Muscle of arm (tissue), 1 donor: ENCODE measurements at regions not wholly inside any gene's neighbourhood (a gene's known extent, or its start where the extent isn't known, plus 50 kb on each side); places are given as distances from the start of the nearest gene placed in this dataset.

Experiments
- DNase-seq: peaks from one replicate; pipeline ENCODE4 v3.0.0-alpha.2; 2013

- no peak for DNase-seq
Measured at GRCh38 chr17:51487947-51488346, 227.6 kb downstream of the UTP18 start.

GRCh38 chr17:51491416-51491815, 231.1 kb downstream of the UTP18 start:
- DNase-seq: no peak

- no peak for DNase-seq
Measured at GRCh38 chr17:51493206-51493605, 232.9 kb downstream of the UTP18 start.

GRCh38 chr17:51496378-51496777, 236.0 kb downstream of the UTP18 start:
- DNase-seq: no peak

GRCh38 chr17:51499897-51500296, 239.6 kb downstream of the UTP18 start:
- no peak for DNase-seq

- no peak for DNase-seq
Measured at GRCh38 chr17:51500454-51500853, 240.1 kb downstream of the UTP18 start.

GRCh38 chr17:51505450-51505849, 245.1 kb downstream of the UTP18 start:
- no peak for DNase-seq

GRCh38 chr17:51507444-51507843, 247.1 kb downstream of the UTP18 start:
- no peak for DNase-seq

- DNase-seq: no peak
Measured at GRCh38 chr17:51508048-51508447, 247.7 kb downstream of the UTP18 start.

- no peak for DNase-seq
Measured at GRCh38 chr17:51510940-51511339, 250.6 kb downstream of the UTP18 start.

- no peak for DNase-seq
Measured at GRCh38 chr17:51512220-51512907, 252.0 kb downstream of the UTP18 start.

- no peak for DNase-seq
Measured at GRCh38 chr17:51516924-51517323, 256.6 kb downstream of the UTP18 start.

- no peak for DNase-seq
Measured at GRCh38 chr17:51524524-51524923, 264.2 kb downstream of the UTP18 start.

GRCh38 chr17:51526507-51526906, 266.2 kb downstream of the UTP18 start:
- no peak for DNase-seq

- DNase-seq: no peak
Measured at GRCh38 chr17:51527225-51527982, 267.1 kb downstream of the UTP18 start.

GRCh38 chr17:51528111-51528510, 267.8 kb downstream of the UTP18 start:
- no peak for DNase-seq

GRCh38 chr17:51533219-51533618, 272.9 kb downstream of the UTP18 start:
- DNase-seq: no peak

GRCh38 chr17:51533821-51534220, 273.5 kb downstream of the UTP18 start:
- no peak for DNase-seq

GRCh38 chr17:51536627-51537026, 276.3 kb downstream of the UTP18 start:
- DNase-seq: no peak

- DNase-seq: no peak
Measured at GRCh38 chr17:51537996-51538550, 277.7 kb downstream of the UTP18 start.

- DNase-seq: no peak
Measured at GRCh38 chr17:51540151-51540550, 279.8 kb downstream of the UTP18 start.

- no peak for DNase-seq
Measured at GRCh38 chr17:51541215-51541614, 280.9 kb downstream of the UTP18 start.

GRCh38 chr17:51546114-51546513, 285.8 kb downstream of the UTP18 start:
- no peak for DNase-seq
